IMR-90 (cell line): ENCODE measurements at regions not wholly inside any gene's neighbourhood (a gene's known extent, or its start where the extent isn't known, plus 50 kb on each side); places are given as distances from the start of the nearest gene placed in this dataset. TPM values are rescaled to one million over a fixed set of nuclear protein-coding genes. Genes with fewer than 3 reads are reported as not detected.

Source experiments
- microRNA-seq, 2 experiments: library from miRNA; stranded (forward) in 1 of 2; unstranded in 1 of 2; fragments of 10-50 nt in 1 of 2; fragments of <30 nt in 1 of 2; gene quantifications in 1 of 2; microRNA quantifications in 1 of 2; one replicate each; pipeline versions ENCODE3 to v1.1.0; 2013 to 2020; ENCODE audit not compliant: insufficient read depth in 1 of 2, insufficient read length in 1 of 2, unreplicated experiment in 1 of 2
- small RNA-seq, 5 experiments: library from RNA; depleted of rRNA; stranded (forward); fragments of <200 nt; gene quantifications; one replicate each; pipeline ENCODE3, GENCODE V24; 2012

Small RNA genes lying in the stretch of these regions (microRNA-seq; reads per million reads assigned to microRNA genes)
- gene MIR548I2 (ENCODE audit: insufficient read depth in 1 of 2, insufficient read length in 1 of 2, unreplicated experiment in 1 of 2) = 0 reads per million in 2 experiments
- gene RF00017 (ENCODE audit: insufficient read depth, insufficient read length) = not detected
- gene SNRPCP13 (ENCODE audit: insufficient read depth, insufficient read length) = not detected

Small RNA genes lying in the stretch of these regions (small RNA-seq; reads per million reads assigned to genes)
- gene MIR548I2 (0 reads per million in 5 experiments), gene RF00017 (0 reads per million in 5 experiments), gene SNRPCP13 (0 reads per million in 5 experiments)
